IMR-90 (cell line): ENCODE measurements at regions not wholly inside any gene's neighbourhood (a gene's known extent, or its start where the extent isn't known, plus 50 kb on each side); places are given as distances from the start of the nearest gene placed in this dataset.

Source experiments
- ELK1 ChIP-seq: fragments of 150-350 bp; IDR thresholded peaks from 2 replicates; pipeline ENCODE4 v1.6.1; 2016; ENCODE audit warnings: low read depth, mild to moderate bottlenecking, low read length, moderate library complexity, borderline replicate concordance
- POLR2A ChIP-seq: IDR thresholded peaks from 2 replicates; pipeline ENCODE4 v1.6.1; 2012; ENCODE audit warnings: mild to moderate bottlenecking, low read depth, low read length
- RAD21 ChIP-seq: IDR thresholded peaks from 2 replicates; pipeline ENCODE4 v1.6.1; 2012; ENCODE audit warnings: low read length, improper control_type of control experiment
- RFX5 ChIP-seq: IDR thresholded peaks from 2 replicates; pipeline ENCODE4 v1.8.0; 2012; ENCODE audit warnings: low read depth, mild to moderate bottlenecking, low read length, moderate library complexity
- SMC3 ChIP-seq: fragments of 150-350 bp; IDR thresholded peaks from 2 replicates; pipeline ENCODE4 v1.6.1; 2016; ENCODE audit warnings: low read depth, mild to moderate bottlenecking, antibody characterized with exemption, low read length, moderate library complexity
- TF ChIP-seq, protein P1 (sequence below): conservative IDR thresholded peaks from 2 replicates; pipeline ENCODE4 v1.5.1; 2012; ENCODE audit warnings: mild to moderate bottlenecking, low read depth, low read length, improper control_type of control experiment

DNA sequence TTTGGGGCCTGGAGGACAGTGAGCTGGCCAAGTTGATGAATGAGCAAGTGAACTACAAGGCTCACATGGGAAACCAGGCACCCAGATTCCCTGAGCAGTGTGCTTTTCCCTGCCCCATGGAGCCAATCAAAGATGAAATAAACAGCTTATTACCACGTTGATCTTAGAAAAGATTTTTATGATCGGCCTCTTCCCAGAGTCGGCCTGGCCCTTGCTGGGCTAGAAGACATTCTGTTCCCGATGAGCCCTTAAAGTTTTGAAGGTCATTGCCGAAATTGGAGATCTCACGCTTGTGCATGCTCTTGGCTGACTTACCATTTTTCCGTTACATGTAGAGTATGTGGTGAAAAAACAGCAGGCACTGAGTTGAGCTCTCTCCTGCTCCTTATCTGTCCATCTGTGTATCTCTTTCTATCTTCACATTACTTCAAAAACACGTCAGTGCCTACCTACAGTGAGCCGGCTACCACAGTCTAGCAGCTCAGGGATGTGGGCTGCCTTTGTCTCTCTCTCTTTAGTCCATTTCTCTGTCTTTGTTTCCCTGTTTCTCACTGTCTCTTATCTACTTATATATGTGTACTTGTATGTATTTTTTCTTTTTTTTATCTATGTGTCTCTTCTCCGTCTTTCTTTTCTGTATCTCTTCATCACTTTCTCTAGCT, 248.8 kb upstream of the USP24 start:
- TF ChIP-seq POLR2A (no peak), RAD21 (no peak), ELK1 (no peak), RFX5 (no peak), SMC3 (no peak)
- TF ChIP-seq, protein P1, sequence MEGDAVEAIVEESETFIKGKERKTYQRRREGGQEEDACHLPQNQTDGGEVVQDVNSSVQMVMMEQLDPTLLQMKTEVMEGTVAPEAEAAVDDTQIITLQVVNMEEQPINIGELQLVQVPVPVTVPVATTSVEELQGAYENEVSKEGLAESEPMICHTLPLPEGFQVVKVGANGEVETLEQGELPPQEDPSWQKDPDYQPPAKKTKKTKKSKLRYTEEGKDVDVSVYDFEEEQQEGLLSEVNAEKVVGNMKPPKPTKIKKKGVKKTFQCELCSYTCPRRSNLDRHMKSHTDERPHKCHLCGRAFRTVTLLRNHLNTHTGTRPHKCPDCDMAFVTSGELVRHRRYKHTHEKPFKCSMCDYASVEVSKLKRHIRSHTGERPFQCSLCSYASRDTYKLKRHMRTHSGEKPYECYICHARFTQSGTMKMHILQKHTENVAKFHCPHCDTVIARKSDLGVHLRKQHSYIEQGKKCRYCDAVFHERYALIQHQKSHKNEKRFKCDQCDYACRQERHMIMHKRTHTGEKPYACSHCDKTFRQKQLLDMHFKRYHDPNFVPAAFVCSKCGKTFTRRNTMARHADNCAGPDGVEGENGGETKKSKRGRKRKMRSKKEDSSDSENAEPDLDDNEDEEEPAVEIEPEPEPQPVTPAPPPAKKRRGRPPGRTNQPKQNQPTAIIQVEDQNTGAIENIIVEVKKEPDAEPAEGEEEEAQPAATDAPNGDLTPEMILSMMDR: no peak
